A673 (cell line): ENCODE measurements at regions not wholly inside any gene's neighbourhood (a gene's known extent, or its start where the extent isn't known, plus 50 kb on each side); places are given as distances from the start of the nearest gene placed in this dataset.

ENCODE experiments used
- BruUV-seq: library from RNA; stranded (reverse); fragments of 400-500 nt; replicated peaks from 2 replicates; lab custom pipeline; 2021; lab: Mats Ljungman, UMichigan
- CTCF ChIA-PET: fragments of 300-600 bp; sonication (Branson Sonifier 250); formaldehyde crosslinking; loops from one replicate; lab custom pipeline; 2022; ENCODE audit warnings: antibody characterized with exemption; lab: Charles Lee
- POLR2A ChIA-PET: fragments of 300-600 bp; sonication (Branson Sonifier 250); formaldehyde crosslinking; loops from one replicate; lab custom pipeline; 2022; ENCODE audit warnings: antibody characterized with exemption; ENCODE audit not compliant: low non-redundant PET; lab: Charles Lee
- DNase-seq: peaks from one replicate; pipeline ENCODE4 v3.0.0-alpha.2; 2015; ENCODE audit warnings: low spot score
- H3K27ac ChIP-seq: fragments of 200-600 bp; sonication (generic); 2 replicates; pipeline ENCODE4 v1.5.1; 2016; ENCODE audit warnings: mixed run types, low read depth, mild to moderate bottlenecking, mixed read lengths, antibody characterized with exemption, low read length; ENCODE audit not compliant: poor library complexity, severe bottlenecking
- H3K27me3 ChIP-seq: fragments of 200-600 bp; sonication (generic); replicated peaks from 2 replicates; pipeline ENCODE4 v1.6.1; 2017; ENCODE audit warnings: mixed run types, low read depth, mild to moderate bottlenecking, mixed read lengths, antibody characterized with exemption, low read length; ENCODE audit not compliant: insufficient read depth, poor library complexity
- H3K36me3 ChIP-seq: fragments of 200-600 bp; sonication (generic); 2 replicates; pipeline ENCODE4 v1.6.1; 2016; ENCODE audit warnings: mixed run types, mild to moderate bottlenecking, mixed read lengths, antibody characterized with exemption, low read length; ENCODE audit not compliant: insufficient read depth, poor library complexity, severe bottlenecking
- H3K4me1 ChIP-seq: fragments of 200-600 bp; sonication (generic); 2 replicates; pipeline ENCODE4 v1.6.1; 2017; ENCODE audit warnings: mixed run types, mild to moderate bottlenecking, mixed read lengths, antibody characterized with exemption, low read length; ENCODE audit not compliant: insufficient read depth, poor library complexity, severe bottlenecking
- H3K4me3 ChIP-seq: fragments of 200-600 bp; sonication (generic); 2 replicates; pipeline ENCODE4 v1.5.1; 2016; ENCODE audit warnings: low read depth, mixed run types, mild to moderate bottlenecking, mixed read lengths, low read length; ENCODE audit not compliant: poor library complexity, severe bottlenecking
- H3K9me3 ChIP-seq: fragments of 200-600 bp; sonication (generic); 2 replicates; pipeline ENCODE4 v1.6.1; 2016; ENCODE audit warnings: mixed run types, low read depth, mild to moderate bottlenecking, mixed read lengths, antibody characterized with exemption, low read length; ENCODE audit not compliant: poor library complexity, severe bottlenecking
- CTCF ChIP-seq: fragments of 300-800, 200-600 bp; sonication (generic); conservative IDR thresholded peaks from 2 replicates; pipeline ENCODE4 v1.5.1; 2017; ENCODE audit warnings: low read depth, mild to moderate bottlenecking, antibody characterized with exemption, low read length, moderate library complexity, mixed read lengths
- EZH2 ChIP-seq: fragments of 200-600 bp; sonication (generic); IDR thresholded peaks from 2 replicates; pipeline ENCODE4 v1.6.1; 2017; ENCODE audit warnings: borderline replicate concordance, low read depth, mild to moderate bottlenecking, mixed read lengths, antibody characterized with exemption, low read length; ENCODE audit not compliant: poor library complexity, severe bottlenecking
- intact Hi-C: fragments of 100-400 bp; cut with micrococcal nuclease; formaldehyde crosslinking; loops from one replicate; pipeline ENCODE4 v1.10.0; 2022; ENCODE audit not compliant: unreplicated experiment

GRCh38 chr13:82597747-82598146 is 1284.5 kb downstream of the SLITRK1 start:
- intact Hi-C loops, result no loop called here
- POLR2A ChIA-PET, result no interaction called here
- Histone ChIP-seq H3K36me3 (no peaks in the 10 kb centered on the region), H3K4me3 (no peak overlapping the region), H3K9me3 (no peaks in the 10 kb centered on the region), H3K27me3 (no peaks in the 10 kb centered on the region), H3K27ac (no peak overlapping the region), H3K4me1 (no peaks in the 10 kb centered on the region)
- no peak for TF ChIP-seq CTCF
- TF ChIP-seq EZH2, result no peak
- DNase-seq, result no peak
- BruUV-seq, result no TSS peak
- CTCF ChIA-PET, result no interaction called here

DNA sequence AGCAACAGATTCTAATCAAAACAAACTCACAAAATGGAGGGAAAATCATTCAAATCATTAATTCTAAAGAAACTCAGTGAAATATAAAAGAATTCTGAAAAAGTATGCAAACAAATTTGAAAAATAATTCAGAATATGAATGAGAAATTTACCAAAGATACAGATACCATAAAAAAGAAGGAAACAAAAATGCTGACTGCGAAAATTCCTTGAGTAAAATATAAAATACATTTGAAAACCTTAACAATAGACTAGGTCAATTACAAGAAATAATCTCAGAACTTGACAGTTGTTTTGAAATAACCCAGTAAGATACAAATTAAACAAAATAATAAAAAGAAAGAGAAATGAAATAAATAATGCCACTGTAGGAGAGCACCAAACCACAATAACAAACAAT is 1289.0 kb downstream of the SLITRK1 start:
- POLR2A ChIA-PET, result no interaction called here
- CTCF ChIA-PET, result no interaction called here
- intact Hi-C loops, result no loop called here
- no peak overlapping the region for H3K27ac ChIP-seq
- no peaks in the 10 kb centered on the region for H3K9me3 ChIP-seq
- no TSS peak for BruUV-seq
- no peak for TF ChIP-seq EZH2
- no peak for TF ChIP-seq CTCF
- no peaks in the 10 kb centered on the region for H3K36me3 ChIP-seq
- no peaks in the 10 kb centered on the region for H3K27me3 ChIP-seq
- H3K4me1 ChIP-seq, result no peaks in the 10 kb centered on the region
- no peak overlapping the region for H3K4me3 ChIP-seq
- DNase-seq, result no peak

DNA sequence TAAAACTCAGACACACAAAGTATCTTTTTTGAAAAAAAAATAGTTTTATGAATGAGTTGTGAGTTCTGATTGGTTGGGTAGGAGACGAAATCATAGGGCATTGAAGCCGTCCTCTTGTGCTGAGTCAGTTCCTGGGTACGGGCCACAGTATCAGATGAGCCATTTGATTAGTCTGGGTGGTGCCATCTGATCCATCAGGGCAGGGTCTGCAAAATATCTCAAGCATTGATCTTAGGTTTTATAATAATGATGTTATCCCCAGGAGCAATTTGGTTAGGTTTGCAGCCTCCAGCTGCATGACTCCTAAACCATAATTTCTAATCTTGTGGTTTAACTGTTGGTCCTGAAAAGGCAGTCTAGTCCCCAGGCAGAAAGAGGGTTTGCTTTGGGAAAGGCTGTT is 1310.6 kb downstream of the SLITRK1 start:
- no peak overlapping the region for H3K4me3 ChIP-seq

More for the DNA sequence above, 1310.6 kb downstream of the SLITRK1 start:
- no peaks in the 10 kb centered on the region for H3K27me3 ChIP-seq
- no peak for DNase-seq
- TF ChIP-seq CTCF, result no peak
- TF ChIP-seq EZH2, result no peak
- CTCF ChIA-PET, result no interaction called here
- H3K9me3 ChIP-seq, result no peaks in the 10 kb centered on the region
- POLR2A ChIA-PET, result no interaction called here
- H3K27ac ChIP-seq, result no peak overlapping the region
- intact Hi-C loops, result no loop called here
- no peaks in the 10 kb centered on the region for H3K36me3 ChIP-seq
- no TSS peak for BruUV-seq
- no peaks in the 10 kb centered on the region for H3K4me1 ChIP-seq
